ENCODE measurements at regions not wholly inside any gene's neighbourhood (a gene's known extent, or its start where the extent isn't known, plus 50 kb on each side); places are given as distances from the start of the nearest gene placed in this dataset.

DNA sequence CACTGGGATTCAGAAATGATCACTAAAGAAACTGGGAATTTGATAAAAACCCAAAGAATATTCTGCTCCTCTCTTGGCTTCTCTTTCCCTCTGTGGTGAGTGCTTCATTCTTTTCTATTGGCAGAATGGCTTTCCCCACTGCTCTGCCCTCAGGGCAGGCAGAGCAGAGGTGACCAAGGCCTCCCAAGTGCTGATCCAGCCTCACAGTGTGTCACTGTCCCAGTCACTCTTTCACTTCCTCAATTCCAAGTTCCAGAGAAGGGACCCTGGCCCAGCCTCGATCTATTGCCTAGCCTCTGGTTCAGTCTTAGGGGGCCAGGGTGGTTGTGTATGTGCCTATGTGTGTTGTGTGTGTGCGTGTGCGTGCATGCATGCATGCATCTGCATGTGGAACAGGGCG lies 180.6 kb upstream of the TMTC4 start:
- no peak for DNase-seq (ENCODE audit: low read depth, low spot score)

DNA sequence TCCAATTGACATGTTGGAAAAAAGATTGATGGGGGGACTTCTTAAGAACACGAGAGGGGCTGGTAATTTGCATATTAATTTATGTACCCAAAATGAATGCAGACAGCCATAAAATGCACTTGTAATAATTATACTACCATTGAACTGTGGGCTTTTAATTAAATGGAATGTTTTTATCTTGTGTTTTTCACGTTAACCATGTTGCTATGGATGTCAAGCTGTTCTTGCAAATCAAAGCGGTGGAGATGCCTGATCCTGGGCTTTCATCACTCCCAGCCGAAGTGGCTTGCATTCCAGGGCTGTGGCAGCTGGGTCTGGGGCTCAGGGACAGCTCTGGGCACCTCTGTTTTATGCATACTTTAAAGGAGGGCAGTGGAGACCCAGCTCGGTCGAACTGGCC lies 179.4 kb upstream of the TMTC4 start:
- peak; percentile 17 for DNase-seq (ENCODE audit: low read depth, low spot score)

DNA sequence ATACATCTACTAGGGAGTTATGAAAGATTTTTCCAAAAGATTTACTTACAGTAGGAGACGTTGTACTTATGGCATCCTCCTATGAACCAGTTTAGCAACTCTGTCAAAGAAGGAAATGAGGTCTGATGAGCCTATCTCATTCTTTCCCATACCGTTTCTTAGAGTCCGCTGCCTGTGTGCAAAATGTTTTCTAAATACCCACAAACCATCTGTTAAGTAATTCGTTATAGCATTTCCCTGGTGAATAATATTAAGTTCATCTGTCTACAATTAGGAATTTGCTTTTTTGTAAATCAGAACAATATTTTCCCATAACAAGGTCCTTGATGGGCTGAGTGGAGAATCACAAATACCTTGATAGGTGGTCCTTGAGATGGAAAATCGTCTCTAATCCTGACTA lies 178.8 kb upstream of the TMTC4 start:
- DNase-seq (ENCODE audit: low read depth, low spot score), result no peak

DNA sequence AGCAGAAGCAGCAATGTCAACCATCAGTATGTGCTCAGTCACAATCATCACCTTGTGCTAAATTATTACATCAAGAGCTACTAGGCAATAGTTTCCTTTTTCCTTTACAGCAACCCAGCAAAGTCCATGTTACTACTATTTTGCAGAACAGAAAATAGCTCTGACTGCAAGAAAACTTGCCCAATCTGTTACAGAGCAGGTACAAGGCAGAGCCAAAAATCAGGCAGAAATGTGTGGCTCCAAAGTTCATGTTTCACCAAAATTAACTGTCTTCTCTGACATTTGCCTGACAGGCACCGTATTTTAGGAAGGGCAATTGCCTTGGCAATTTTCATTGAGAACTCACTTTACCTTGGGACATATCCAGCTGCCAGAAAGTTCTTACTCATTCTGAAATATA lies 177.6 kb upstream of the TMTC4 start:
- DNase-seq (ENCODE audit: low read depth, low spot score), result no peak

DNA sequence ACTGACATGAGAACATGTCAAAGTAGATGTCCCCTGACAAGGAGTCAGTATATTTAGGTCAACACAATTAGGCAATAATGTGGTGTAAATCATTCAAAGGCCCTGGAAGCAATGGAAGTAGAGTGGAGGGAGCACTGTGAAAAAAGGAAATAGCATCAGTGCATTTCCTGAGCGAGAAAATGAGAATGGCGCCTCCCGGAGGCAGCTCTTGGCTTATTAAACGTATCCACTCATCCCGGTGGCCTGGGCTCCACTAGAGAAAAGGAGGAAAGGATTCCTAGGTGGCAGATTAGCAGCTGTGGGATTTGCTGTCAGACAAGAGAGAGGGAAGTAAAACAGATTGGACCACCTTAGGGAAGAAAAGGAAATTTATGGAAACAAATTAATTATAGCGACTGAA lies 173.7 kb upstream of the TMTC4 start:
- no peak for DNase-seq (ENCODE audit: low read depth, low spot score)

DNA sequence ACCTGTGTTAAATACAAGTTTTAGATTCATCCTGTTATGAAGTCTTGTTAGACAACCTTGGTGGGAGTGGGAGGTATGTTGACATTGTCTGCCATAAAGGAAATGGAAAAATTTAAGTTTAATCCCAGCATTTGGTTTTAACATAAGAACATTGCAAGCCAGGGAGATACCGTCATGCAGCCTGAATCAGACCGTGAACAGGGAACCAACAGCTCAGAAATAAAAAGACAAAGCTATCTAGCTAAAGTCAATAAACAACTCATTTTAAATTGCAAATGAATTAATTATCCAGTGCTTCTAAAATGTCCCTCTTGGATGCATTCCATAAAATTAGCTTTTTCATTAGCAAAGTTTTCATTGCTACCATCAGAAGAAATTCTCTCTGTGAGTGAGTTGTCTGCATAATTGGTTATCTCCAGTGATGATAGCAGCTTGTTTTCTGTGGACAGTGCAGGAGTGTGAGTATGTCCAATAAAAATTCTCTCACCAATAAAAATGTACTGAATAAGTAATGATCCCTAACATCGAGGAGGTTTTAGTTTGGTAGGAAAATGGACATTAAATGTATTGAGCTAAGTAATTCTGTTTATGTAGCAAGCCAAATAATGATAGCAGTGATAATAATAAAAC lies 170.6 kb upstream of the TMTC4 start:
- no peak for DNase-seq (ENCODE audit: low read depth, low spot score)

DNA sequence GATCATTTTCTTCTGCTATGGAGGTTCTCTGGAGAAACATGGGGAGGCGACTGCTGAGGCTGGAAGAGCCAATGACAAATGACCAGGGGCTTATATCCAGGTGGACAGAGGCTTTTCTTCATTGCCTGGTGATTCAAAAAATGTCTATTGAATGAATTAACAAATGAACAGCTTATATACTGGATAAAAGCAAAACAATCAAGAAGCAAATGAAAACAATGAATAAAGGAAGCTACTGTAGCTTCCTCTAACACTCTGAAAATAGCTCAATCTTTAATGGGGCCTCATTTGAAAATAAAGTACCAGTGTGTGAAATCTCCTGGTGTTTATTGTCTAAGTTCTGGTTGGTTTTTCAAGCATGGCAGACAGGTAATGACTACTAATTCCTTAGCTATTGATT lies 167.5 kb upstream of the TMTC4 start:
- no peak for DNase-seq (ENCODE audit: low read depth, low spot score)

DNA sequence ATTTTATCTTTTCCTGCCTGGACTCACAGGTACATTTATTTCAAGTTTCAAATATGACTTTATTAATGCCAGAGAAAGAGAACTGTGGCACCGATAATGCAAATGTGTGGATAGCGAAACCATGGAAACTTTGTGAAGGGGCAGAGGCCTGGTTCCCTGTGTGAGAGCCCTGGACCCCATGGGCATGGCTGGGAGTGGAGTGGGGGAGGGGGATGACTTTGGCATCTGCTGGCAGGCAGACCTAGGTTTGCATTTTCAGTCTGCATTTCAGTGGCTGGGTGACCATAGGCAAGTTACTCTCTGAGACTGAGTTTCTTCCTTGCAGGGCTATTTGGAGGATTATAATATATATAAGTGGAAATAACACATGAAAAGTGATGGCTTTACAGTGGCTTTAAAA lies 163.8 kb upstream of the TMTC4 start:
- no peak for DNase-seq (ENCODE audit: low read depth, low spot score)

DNA sequence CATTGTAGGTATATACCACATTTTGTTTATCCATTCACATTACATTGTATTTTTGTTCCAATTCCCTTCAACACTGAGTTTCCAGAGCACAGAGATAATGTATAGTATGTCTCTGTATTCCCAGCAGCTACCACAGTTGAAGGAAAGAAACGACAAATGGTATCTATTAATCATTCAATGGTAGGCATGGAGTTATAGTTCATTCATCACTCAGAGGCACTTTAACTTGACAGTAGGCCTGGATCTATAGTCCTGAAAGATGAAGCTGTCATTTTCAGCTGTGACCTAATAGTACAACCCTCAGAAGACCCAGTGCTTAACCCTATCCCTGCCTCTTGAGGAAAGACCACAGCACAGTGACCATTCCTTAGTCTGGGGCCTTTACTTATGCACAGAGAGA lies 163.0 kb upstream of the TMTC4 start:
- DNase-seq (ENCODE audit: low read depth, low spot score), result no peak

DNA sequence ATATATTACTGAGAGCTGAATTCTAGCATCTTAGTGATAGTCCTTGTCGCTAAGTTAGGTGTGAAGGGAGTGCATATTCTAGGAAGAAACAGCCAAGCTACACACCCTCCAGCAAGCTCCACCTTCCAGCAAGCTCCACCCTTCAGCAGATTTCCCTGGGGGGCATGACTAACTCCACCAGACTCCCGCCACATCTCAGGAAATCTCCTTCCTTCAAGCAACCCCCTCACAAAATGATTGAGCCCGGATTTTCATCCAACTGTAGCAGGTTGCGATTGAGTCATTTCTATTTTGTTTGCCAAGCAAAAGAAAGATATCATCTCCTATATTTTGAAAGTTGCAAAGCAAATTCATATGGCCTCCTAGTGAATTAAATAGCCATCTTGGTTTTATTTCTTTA lies 162.1 kb upstream of the TMTC4 start:
- DNase-seq (ENCODE audit: low read depth, low spot score), result no peak

DNA sequence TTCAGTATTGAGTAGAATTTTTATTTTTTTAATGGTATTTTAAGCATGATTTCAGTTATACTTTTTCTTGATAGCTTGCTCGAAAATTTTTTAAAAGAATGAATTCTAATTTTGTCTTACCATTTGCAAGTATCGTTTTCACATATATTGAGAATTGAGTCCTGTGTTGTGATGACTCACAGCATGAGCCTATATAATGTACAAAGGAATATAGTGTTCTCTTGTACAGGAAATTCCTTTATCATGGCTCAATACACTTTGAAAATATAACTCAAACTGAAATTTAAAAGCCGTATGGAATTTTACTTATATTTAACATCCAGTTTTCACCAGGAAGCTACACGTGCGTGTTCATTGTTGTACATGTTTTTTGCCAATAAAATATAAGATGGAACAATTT lies 161.1 kb upstream of the TMTC4 start:
- DNase-seq (ENCODE audit: low read depth, low spot score), result no peak

DNA sequence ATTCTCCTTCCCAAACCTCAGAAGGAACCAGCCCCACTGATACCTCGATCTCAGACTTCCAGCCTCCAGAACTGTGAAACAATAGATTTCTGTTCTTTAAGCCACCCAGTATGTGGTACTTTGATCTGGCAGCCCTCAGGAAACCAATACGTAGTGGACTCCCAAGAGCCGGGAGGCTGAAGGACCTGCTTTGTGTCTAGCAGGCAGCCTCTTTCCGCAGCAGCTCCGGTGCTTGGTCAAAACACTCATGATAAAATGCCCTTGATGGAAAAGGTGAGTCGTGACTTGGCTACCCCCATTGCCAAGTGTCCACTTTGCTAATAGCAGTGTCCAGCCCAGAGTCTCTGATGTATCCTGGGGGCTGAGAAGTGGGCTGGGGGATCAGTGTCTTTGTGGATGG lies 158.8 kb upstream of the TMTC4 start:
- no peak for DNase-seq (ENCODE audit: low read depth, low spot score)

DNA sequence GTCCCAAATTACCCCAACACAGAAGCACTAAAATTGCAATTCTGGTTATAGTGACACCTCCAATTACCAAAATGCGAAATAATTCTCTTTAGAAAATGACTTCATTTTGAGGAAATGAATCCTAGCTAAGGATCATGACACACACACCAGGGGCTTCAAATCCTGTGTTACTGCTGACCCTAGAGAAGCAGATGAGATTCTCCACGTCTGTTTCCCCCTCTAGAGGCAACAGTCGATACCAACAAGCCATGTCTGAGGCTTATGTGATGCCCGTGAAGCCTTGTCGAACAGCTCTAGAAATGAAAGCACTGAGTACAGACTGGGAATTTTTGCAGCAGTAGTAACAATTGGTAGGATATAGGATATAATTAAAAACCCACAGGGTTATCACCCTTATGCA lies 153.6 kb upstream of the TMTC4 start:
- peak; percentile 17 for DNase-seq (ENCODE audit: low read depth, low spot score)

DNA sequence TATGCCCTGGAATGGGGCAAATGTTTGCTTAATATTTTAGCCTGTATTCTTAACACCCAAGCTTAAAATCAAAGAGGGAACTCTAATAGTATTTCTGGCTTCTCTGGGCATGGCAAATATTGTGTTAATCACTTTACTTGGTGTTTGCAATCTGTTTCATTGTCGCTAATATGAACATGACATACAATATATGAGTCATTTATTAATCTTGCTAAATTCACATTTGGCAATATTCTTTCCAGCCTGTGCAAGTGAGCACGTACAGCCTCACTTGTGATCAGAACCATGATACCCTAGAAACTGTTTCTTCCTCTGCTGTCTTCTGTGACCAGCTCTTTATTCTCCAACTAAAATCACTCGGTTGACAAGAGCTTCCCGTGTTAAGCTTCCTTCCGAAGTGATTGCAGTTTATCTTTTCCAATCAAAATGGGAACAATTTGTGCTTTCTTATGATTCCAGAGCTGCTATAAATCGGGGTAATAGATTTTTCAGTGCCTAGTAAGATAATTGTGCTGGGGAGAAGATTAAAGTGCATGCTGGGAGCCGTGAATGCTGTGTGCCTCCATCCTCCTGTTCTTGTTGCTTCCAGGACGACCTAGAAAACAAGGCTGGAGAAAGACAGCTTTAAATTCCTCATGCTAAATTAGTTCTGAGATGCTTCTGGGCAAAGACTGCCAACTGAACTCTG lies 153.0 kb upstream of the TMTC4 start:
- no peak for DNase-seq (ENCODE audit: low read depth, low spot score)

DNA sequence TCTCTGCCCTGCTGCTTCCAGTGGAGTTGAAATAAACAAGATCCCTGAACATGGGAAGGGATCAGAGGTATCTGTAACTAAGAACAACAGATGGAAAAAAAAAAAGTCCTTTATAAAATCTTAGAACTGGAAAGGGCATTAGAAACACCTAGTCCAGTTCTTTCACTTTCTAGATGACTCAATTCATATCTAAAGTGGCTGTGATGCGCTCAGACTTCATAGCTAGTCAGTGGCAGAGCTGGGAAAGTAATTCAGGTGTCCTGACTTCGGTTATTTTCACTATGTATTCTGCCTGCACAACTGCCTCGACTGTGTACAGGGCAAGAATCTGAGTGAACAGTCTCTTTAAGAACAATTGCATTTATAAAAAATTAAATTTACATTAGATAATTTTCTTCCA lies 151.8 kb upstream of the TMTC4 start:
- no peak for DNase-seq (ENCODE audit: low read depth, low spot score)

DNA sequence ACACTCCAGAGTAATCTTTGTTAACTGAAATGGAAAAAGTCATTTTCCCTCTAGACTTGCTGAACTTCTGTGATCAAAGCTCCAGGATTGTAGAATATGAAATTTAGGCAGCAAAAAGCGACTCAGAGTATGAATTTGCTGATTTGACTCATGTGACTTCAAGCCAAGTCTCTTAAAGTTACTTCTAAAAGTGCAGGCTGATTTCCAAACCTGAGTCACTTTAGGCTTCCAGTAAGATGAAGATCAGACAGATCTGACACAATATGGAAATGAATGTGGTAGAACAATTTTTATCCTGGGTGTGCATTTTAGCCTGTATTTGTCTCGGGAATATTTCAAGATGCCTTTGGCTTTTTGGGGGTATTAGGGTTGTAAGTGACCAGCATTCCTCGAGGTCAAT lies 151.0 kb upstream of the TMTC4 start:
- no peak for DNase-seq (ENCODE audit: low read depth, low spot score)

DNA sequence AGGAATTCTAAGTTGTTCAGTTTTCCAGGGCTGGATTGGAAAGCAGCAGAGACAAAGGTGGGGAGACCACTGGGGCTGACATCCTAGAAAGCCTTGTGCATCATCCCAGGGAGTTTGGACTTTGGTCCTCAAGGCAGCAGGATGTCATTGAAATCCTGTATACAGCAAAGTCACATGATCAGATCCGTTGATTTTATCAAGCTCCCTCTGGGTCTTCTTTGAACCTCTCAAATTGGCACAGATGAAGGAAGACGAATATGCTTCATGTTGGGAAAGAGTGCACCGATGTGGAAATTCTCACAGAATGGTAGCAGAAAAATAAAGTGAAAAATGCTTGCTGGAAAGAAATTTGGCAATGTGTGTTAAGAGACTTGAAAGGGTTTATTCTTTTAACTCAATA lies 149.8 kb upstream of the TMTC4 start:
- DNase-seq (ENCODE audit: low read depth, low spot score), result no peak

DNA sequence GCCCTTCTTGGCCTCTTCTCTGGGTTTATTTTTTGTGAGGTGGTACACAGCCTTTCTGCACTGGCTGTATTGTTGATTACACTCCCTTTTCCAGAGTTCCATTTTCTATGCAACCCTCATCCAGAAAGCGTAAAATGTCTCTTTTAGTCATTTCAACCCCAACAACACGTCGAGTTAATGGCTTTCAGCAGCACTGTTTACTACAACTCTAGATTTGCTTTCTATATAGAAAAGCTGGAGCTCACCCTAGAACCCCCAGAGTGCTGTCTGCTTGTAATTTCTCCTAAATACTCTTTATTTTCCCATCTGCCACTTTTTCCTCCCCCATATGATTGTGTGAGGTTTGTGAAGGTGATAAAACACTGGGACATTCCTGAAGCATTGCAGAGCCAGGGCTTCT lies 148.9 kb upstream of the TMTC4 start:
- no peak for DNase-seq (ENCODE audit: low read depth, low spot score)

DNA sequence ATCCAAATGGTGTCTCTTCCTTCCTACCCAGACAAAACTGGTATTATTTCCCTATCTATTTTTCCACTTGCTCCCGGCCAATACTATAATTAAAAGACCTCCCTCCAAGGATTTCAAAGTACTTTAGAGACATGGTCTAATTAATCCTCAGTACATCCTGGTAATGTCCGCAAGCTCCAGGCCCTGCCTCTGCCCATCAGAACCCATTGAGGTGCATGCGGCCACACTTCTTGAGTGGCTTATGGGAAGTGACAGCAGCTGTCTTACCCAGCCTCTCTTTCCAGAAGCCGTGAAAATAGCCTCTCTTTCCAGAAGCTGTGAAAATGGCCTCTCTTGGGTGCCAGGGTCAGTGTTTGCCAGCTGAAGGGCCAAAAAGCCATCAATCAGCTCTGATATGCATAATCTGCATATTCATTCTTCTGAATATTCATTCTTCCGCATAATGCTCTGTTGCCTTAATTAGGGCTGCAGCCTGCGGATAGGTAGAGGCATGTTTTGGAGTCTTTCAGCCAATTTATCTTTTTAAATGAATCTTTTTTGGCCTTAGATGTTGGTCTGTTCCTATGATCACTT lies 148.4 kb upstream of the TMTC4 start:
- no peak for DNase-seq (ENCODE audit: low read depth, low spot score)

DNA sequence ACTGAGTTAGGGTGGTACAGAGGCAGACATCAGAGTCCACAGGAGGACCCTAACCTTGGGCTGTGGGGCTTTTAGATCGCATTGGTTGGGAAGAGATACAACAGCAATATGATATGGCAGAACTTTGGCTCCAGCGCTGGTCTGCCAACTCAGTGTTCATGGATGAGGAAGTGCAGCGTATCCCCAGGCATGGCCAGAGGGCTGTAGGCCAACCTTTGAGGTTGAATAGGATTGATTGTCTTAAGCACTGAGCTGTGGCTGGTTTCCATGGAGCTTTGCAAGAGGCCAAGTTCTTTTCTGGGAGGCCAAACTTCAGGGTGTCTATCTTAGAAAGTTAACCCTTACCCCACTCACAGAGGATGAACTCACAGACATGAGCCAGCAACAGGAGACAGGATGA lies 144.1 kb upstream of the TMTC4 start:
- DNase-seq (ENCODE audit: low read depth, low spot score), result no peak

DNA sequence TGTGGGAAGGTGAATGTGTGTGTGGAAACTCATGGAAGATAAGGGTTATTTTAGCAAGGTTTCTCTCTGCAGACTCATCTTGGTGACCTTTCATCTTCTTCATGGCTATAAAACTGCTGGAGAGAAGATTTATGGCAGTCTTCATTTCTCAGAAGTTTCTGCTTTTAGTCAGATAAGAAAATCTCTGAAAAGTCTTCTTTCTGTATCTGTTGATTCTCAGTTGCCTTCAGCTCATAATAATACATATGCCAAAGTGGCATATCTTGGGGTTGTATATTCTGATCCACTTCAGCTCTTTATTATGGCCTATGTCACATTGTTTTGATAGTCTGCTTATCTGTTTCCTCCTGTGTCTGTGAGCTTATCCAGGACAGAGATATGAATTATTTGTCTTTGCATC lies 143.3 kb upstream of the TMTC4 start:
- no peak for DNase-seq (ENCODE audit: low read depth, low spot score)

DNA sequence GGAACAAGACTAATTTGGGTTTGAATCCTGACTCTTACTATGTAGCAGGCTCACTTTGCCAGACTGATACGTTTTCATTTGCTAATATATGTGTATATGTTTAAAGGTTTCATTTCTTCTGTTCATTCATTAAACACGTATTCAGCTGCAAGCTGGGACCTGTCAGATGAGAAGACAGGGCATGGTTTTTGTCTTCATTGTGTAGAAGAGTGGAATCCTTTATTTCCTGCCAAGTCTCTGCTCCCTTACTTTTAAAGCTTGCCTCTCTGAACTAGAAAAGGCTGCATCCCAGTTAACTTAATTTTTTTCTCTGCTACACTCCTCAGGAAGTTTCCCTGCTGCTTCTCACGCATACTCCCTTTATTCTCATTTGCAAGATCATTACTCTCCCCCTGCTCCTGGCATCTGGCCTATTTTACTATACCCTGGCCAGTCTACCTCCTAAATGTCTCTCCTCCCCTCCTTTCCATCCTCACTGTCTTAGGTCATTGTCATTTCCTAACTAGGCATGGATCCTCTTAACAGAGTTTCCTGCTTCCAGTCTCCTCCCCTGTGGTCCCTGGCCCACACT lies 141.0 kb upstream of the TMTC4 start:
- DNase-seq (ENCODE audit: low read depth, low spot score), result peak; percentile 42

DNA sequence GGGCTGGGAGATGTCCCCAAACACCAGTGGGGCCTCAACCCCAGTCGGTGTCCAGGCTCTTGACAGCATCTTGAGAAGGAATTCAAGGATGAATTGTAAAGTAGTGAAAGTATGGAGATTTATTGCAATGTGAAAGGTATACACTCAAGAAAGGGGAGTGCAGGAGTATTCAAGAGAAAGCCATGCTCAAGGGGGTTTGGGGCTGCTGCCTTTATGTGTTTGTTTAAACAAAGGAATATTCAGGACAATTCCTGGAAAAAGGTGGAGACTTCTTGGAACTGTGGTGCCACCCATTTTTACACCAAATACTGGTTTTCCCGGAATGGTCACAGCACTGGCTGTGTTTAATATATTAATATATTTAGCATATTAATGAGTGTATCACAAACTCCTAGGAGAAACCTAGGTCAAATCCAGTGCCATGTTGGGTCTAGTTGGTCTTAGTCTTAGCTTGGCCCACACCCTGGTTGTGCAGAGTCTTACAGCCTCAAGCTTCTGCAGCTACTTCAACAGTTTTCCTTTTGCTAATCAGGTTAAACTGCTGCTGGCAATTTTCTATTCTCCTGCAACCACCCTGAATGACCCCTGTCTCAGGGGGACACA lies 138.5 kb upstream of the TMTC4 start:
- DNase-seq (ENCODE audit: low read depth, low spot score), result no peak
